ENCODE measurements at regions not wholly inside any gene's neighbourhood (a gene's known extent, or its start where the extent isn't known, plus 50 kb on each side); places are given as distances from the start of the nearest gene placed in this dataset.

DNA sequence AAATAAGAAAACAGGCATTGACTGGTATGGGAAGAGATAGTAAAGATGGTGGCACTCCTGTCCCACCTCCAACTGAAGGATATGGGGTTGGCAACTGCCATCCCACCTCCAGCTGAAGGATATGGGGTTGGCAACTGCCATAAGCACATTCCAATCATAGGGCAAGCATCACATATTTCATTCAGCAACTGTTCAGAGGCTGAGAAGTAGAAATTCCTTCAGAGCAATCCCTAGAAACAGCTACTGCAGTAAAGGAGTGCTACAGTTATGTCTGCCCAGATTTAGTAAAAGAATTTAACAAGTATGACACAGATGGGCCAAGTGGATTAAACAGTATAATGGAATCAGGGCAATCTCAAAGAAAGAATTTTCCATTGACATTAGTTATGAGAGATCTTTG, 156.8 kb downstream of the IMPG2 start:
- TF ChIP-seq, protein P1, sequence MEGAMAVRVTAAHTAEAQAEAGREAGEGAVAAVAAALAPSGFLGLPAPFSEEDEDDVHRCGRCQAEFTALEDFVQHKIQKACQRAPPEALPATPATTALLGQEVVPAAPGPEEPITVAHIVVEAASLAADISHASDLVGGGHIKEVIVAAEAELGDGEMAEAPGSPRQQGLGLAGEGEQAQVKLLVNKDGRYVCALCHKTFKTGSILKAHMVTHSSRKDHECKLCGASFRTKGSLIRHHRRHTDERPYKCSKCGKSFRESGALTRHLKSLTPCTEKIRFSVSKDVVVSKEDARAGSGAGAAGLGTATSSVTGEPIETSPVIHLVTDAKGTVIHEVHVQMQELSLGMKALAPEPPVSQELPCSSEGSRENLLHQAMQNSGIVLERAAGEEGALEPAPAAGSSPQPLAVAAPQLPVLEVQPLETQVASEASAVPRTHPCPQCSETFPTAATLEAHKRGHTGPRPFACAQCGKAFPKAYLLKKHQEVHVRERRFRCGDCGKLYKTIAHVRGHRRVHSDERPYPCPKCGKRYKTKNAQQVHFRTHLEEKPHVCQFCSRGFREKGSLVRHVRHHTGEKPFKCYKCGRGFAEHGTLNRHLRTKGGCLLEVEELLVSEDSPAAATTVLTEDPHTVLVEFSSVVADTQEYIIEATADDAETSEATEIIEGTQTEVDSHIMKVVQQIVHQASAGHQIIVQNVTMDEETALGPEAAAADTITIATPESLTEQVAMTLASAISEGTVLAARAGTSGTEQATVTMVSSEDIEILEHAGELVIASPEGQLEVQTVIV (IDR thresholded peaks at IDR 0.05; ENCODE audit: borderline replicate concordance, partially characterized antibody): no peak
- no peak for TF ChIP-seq EZH2 (IDR thresholded peaks at IDR 0.05; ENCODE audit: borderline replicate concordance, control insufficient read depth, low read depth, low read length)
- no peak for TF ChIP-seq EP300 (IDR thresholded peaks at IDR 0.05; ENCODE audit: borderline replicate concordance in 1 of 2, control insufficient read depth in 1 of 2, low read depth in 2 of 2, low read length in 2 of 2)

Data from GM12878 (cell line).